COLO829 (cell line): ENCODE measurements at regions not wholly inside any gene's neighbourhood (a gene's known extent, or its start where the extent isn't known, plus 50 kb on each side); places are given as distances from the start of the nearest gene placed in this dataset.

ENCODE experiments used
- DNase-seq: peaks from one replicate; pipeline ENCODE4 v3.0.0; 2012; ENCODE audit warnings: low spot score

DNA sequence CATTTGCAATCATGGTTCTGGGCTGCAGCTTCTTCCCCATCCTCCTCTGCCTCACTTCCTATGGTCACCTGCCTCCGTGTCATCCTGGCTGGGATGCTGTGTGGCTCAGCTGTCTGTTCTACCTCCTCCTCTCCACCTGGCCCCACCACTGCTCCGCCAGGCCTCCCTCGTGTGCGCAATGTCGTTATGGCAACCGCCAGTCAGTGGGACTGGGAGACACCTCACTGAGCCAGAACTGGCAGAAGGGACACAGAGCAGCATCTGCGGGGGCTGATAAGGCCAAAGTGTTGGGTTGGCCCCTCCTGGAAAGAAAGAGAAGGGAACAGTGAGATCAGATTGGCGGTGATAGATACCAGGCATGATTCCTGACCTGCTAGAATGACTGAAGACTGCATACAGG, 527.5 kb downstream of the INHBA start:
- DNase-seq = no peak

DNA sequence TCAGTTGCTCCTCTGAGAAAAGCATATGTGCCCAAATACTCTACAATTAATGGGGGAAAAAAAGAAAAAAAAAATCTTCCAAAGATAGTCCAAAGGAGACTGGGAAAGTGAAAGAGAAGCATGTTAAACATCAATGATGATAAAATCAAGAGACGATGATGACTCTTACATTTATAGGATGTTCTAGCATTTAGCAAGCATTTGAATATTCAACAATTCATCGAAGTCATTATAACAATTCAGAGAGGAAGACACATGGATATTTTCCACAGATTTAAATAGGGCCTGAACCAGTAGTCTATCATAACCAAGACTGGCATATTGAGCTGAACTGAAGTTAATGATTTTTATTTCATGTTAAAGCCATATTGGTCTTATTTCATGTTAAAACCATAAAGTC, 528.4 kb downstream of the INHBA start:
- no peak for DNase-seq

DNA sequence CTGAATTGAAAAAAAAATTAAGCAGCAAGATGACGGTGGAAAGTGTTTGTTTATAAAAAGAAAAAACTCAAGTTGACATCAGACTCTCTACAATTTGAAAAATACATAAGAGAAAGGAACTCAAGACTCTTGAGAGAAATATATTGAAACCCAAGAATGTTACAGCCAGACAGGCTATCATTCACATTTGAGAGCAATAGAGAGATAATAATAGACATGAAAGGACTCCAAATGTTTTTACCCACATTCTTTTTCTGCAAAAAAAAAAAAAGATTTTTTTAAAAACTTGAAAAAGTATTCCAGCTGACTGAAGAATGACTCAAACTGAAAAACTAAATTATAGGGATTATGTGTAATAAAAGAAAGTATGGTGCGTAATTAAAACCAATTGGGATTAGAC, 532.4 kb downstream of the INHBA start:
- DNase-seq = no peak

DNA sequence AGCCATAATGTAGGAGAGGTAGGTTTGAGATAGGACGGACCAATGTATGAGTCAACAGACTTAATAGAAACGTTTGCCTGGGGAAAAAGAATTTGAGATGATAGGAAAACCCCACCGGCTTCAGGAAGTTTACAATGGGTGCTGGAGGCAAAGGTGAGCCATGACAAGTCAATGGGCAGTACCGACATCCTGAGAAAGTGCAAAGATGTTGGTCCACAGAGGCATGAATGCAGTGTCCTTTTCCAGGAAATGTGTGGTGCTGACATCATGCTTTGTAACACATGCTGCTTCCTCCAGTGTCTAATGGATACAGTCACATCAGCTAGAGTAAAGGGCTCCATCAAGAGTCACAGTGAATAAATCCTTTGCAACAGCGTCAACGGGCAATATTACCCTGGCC, 533.6 kb downstream of the INHBA start:
- DNase-seq = no peak

DNA sequence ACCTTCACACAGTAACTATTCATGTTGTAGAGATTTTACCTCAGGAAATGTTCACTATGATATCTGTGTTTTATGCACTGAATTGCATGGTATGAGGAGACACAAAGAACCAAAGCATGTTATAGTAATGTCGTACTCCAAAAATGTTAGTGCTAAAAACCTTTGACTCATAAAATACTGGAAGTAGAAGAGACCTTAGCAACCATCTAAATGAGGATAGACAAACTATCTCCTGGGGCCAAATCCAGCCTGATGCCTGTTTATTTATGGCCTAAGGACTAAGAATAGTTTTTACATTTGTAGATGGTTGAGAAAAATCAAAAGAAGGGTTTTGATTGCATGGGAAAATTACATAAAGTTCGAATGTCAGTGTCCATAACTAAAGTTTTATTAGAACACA, 535.1 kb downstream of the INHBA start:
- DNase-seq = no peak

DNA sequence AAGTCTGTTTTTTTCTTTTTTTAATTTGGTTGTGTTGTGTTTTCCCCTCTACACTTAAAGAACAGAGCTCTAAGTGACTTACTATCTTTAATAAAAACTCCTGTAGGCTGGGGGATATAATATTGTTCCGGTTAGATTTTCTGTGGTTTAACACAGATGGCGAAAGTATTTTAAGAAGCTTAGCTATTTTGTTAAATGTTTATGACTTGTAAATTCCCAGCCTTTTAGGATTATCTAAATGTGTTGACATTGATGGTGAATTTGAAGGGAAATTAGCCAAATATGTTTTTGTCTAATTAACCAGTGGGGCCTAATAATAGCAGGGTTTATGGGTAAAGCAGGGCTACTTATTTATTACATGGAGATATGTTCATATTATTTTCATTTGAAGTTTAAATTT, 538.5 kb downstream of the INHBA start:
- DNase-seq = no peak

DNA sequence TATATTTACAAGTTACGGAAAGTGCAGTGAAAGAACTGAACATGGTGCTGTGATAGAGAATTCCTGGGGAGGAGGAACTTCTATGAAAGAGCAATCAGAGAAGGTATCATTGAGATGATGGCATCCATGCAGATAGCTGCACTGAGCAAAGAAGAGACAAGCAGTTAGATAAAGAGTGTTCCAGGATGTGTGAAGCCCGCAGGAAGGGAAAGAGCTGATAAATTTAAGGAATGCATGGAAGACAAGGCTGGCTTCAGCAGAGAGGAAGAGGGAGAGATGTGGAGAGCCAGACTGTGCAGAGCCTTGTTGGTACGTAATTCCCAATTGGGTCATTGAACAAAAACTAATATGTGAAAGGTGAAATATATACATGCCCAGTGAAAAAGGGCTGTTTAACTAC, 538.9 kb downstream of the INHBA start:
- DNase-seq = no peak

DNA sequence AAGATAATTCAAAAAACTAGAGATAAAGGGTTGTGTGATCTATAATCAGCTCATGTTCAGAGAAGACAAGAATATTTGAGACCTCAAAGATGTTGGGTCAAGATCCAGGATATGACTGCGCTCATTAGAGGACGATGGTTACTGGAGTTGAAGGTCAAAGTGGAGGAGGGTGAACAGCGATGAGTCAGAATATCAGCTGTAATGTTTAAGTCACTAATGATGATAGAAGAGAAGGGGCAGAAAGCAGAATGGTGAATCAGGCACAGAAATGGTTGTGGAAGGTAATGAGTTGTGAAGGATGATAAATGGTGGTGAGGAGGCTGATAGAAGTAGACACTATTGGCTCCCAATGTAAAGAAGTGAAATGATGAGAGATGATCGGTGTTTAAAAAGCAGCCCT, 540.3 kb downstream of the INHBA start:
- DNase-seq = no peak

DNA sequence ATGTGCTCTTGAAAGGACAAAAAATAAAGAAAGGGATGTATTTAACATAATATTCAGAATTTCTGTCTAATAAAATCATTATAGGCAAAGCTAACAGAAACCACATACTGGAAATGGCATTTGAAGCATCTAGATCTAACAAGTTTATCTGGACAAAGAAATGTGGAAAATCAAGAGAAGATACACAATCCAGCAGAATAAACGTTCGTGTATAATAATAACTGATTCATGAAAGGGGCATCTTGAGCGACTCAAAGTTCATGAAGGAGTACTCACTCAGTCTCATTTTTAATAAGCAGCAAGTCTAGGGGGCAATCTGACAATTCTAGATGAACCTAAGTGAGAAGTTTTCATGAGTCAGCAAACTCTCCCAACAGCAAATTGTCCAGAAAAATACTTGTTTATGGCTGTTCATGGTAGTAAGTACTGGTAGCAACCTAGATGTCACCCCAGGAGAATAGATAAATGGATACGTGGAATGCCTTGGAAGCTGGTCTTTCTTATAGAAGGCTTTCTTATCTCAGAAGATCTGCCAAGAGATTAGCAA, 541.8 kb downstream of the INHBA start:
- no peak for DNase-seq

DNA sequence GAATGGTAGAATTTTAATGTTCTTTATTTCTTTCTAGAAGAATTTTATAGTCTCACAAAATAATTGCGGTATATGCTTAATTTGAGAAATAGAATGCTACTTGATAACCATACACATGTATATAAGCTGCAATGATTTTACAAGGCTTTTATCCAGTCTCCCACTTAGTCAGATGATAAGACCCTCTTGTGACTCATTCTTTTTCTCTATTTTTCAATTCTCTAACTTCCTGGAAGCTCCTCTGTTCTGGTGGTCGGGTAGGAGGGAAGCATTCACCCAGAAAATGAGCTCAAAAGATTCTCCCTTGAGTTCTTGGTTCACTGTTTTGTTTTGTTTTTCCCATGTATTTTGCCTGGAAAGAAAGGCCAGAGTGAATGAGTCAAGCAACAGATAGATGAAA, 546.6 kb downstream of the INHBA start:
- DNase-seq = no peak

DNA sequence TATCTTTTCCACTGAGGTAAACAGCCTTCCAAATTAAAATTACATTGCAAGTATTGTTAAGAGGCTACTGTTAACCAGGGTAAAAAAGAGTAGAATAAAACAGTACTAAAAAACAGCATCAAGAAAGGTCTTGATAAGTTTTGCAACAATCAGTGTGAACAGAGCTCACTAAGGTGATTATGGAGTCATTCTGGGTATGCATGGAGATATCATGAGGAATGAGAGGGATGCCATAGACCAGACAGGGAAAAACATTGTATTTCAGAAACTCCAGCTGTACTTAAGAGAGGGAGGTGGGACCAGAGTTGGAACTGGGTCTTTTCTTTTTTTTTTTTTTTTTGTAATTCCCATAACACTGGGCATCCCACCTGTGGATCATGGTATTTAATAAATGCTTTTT, 549.6 kb downstream of the INHBA start:
- DNase-seq = no peak

DNA sequence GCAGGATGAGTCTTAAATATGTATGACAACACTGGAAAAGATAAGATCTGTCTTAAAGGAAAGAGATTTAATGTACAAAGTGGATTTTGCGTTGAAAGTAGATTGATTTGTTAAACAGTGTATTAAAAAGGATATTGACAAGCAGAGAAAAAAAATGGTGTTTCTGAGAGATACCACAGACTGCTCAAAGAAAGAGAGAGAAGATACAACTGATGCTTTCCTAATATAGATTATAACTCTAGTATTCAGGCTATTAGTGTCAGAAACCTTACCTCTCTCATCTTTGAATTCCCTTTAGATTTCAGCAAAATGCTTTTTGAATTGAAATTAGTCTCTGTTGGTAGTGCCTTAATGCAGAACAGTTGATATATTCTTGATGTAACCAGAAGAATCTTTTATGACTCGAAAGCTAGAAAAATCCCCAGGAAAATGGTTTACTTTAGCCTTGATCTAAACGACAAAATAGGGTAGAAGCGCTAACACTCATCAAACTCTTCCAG, 550.7 kb downstream of the INHBA start:
- DNase-seq = no peak

DNA sequence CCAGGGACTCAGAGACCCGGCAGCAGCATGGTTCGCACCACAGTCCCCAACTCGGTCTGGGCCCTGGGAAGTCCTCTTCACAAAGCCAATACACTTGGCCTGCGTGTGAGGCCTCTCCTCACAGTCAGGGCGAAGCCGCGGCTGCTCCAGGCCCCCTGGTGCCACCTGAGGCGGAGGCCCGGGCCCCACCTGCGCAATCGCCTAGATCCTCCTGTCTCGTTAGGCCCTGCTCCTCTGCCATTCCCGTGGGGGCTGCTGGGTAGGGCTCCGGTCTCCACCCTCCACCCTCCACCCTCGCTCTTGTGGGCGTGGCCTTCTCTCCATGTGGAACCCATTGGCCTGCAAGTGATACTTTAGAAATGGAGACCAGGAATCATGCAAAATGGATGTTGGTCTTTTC, 553.3 kb downstream of the INHBA start:
- DNase-seq = no peak

DNA sequence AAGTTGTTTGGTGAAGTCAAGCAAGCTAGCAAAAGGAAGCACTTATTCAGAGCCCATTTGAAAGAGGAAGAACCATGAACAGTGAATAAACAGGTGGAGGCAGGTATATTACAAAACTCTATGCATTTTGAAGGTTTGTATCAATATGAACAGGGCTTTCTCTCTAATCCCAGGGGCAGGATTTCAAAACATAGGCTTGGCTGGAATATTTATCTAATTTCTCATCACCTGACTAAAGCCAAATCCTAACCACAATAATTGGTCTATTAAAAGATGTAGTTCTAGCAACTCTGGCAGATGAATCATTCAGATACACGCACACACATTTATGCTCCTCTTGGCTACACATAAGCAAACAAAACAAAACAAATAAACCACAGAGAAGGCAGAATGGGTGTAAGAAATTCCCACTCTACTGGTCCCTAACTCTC, 554.4 kb downstream of the INHBA start:
- DNase-seq = peak; percentile 36

DNA sequence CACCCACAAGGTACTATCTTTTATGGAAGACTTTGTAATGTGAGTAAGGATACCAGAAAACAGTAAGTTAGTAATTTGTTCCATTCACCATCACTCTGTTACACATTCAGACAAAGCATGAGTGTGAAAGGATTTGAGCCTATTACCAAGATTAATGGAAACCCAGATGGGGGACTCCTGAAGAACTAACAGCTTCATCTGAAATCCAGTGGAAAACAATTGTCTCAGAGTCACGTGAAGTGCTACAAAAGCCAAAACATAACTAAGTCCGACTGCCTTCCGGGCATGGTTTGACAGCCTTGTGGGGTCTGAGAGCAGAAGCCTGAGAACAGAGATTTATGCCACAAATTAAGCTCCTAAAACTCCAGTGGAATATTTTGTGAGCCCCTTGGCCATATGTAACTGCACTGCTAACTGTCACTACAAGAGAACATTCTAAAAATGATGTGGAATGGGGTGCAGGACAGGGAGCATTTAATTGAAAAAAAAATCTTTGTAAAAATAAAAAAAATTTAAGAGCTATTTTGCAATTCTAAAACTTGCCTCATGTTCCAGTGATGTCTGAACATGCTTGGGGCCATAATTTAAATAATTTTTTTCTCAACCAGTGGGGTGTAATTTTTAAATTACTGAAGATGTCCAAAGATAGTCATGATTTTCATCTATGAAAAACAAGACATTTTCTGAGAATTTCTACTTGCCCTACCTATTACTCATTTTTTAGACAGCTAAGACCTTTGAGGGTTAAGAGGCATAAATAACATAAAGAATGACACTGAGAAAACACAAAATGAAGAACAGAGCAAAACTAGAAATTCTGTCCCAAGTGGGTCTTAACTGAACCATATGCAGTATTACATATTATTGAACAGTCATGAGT, 555.0 kb downstream of the INHBA start:
- DNase-seq = no peak

DNA sequence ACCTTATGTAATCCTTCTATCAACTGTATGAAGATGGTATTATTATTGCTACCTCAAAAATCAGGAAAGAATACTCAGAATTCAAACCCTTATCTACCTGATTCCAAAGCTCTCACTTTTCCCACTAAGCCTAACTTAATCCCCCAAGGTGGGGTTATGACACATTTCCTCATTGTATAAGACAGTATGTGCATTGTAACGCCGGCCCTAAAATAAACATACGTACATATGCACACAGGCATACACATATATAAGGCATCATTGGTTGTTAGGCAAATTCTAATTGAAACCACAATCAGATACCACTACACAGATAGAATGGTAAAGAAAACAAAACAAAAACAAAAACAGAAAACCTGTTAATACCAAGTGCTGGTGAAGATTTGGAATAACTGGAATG, 556.5 kb downstream of the INHBA start:
- no peak for DNase-seq

DNA sequence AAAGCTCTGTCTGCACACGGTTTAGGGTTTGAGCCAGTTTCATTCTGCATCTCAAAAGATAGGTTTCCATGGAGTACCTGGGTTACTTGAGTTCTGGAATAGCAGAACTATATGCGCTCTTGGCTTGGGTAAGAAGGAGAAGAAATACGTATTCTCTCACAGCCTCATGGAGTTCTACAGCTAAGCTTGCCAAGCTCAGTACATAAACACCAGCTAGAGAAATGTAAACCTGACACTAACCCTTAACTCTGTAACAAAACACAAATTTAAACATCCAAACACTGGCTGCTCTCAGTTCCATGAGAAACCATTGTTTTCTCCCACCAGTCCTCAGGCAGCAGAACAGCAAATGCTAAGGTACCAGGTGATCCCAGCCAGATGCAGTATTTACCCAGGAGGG, 557.2 kb downstream of the INHBA start:
- no peak for DNase-seq

DNA sequence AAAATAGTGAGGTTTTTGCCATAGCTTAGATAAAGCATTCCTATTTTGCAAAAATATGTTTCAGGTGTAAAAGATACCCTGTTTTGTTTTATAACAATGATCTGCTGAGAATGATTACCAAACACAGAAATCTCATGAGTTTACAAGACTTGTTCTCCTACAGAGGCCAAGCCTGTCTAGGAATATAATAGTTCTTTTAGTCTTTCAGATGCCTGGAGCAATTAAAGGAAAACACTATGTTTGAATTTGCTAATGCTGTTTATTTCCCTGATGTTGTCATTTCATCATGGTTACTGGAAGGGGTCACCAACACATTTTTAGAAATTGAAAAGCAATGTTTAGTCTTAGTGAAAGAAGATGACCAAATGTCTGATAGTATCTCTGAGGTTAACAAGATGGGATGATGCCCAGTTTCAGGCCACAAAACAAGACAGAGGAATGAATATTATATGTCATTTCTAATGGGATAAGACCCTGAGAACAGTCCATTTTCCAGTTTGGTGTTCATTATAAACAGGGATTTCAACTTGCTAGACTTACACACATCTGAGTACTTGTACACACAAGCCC, 559.9 kb downstream of the INHBA start:
- peak; percentile 69 for DNase-seq

DNA sequence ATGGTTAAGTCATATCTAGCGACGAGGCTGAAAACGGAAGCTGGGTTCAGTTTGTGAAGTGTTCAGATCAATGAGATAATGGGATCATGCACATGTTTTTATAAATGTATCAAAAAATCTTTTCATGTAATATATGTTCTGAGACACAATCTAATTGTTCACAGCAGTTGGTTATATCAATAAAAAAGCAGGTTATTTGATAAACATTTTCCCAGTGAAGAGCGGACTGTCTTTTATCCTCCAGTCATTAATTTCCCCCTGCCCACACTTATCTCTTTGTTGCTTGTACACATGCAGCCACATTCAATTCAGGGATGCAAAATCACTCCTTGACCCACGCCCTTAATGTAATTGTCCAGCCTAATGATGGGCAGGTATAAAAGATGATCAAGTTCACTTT, 563.1 kb downstream of the INHBA start:
- no peak for DNase-seq

DNA sequence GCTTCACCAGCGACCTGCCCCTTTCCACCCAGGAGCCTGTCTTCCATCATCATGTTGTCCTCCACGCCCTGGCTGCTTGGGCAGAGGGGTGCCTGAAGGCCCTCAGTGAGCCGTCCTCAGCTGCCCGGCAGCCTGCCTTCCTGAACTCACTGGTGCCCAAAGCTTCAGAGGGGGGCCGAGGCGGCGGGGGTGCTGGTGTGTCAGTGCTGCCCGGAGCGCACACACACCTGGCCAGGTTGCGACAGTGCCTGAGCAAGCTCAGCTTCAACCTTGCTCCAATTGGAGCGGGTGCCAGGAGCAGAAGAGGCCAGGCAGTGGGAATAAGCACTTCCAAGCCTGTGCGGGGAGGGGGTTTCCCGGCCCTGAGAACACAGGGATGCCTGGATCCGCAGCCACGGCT, 566.3 kb downstream of the INHBA start:
- no peak for DNase-seq

DNA sequence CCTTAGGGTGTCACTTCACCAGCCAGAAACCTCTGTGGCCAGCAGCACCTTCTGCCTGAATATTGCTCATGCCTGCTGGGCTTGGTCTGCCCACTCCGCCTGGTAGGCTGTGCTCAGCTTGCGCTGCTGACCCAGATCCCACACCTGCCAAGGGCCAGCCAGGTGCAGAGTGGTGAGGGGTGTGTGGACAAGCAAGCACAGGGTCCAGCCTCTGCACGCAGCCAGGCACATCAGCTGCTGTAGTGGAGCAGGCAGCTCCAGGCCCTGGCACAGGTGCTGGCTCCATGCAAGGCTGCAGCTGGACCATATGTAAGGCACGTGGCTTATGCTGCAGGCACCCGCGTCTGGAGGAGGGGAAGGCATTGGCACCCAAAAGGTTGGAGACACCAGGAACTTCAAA, 567.4 kb downstream of the INHBA start:
- no peak for DNase-seq

DNA sequence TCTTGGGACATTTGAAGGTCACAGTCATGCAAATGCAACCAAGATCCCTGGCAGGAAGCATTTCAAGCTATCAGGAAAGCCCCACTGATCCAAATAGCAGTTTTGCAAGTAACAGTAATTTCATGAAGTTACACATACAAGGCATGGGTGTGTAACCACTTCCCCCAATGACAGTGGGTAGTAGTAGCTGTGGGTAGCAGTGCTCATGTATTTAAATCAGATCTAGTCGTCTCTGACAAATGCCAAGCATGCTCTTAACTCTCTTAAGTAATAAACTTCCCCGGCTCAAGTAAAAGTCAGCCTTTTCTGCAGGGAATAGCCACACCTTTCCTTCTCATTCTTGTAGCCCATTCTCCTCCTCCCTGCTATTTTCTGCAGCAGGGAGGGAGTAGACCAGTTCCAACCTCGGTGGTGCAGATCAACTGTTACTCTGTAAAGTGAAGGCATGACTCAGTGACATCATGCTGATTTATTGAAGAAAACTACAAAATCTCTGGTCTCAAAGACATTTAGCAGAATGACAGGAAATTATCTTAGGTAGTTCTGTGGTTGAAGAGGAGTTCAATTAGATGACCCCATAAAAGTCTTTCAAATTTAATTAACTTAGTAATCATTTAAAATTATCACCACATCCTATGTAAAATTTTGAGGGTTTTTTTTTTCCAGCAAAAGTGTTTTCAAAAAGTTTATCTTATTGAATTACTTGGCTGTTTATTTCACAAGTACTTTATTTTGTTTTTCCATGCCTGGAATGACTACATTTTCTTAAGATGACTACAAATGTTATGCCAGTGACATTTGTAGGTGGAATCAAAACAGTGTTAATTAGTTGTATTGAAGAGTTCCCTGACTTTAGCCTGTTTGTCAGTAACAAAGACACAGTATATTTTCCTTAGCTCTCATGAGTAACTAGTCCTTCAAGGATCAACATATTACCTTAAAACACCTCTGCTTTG, 568.3 kb downstream of the INHBA start:
- no peak for DNase-seq
